Activated T-cell treated with anti-CD3 and anti-CD28 coated beads, Interleukin-2, amount 50 U/mL, for 72 hours (primary cell): ENCODE measurements at regions not wholly inside any gene's neighbourhood (a gene's known extent, or its start where the extent isn't known, plus 50 kb on each side); places are given as distances from the start of the nearest gene placed in this dataset.

ENCODE experiments used
- ATAC-seq, 2 donors: fragments of 150-1000 bp; cut with Tn5 transposase; replicated peaks in 1 of 2; 2 replicates each; pipeline ENCODE4 v1.10.0; 2021; ENCODE audit warnings: moderate library complexity in 2 of 2, mild to moderate bottlenecking in 1 of 2
- DNase-seq, 2 donors: peaks; one replicate each; pipeline ENCODE4 v3.0.0; 2021 to 2022; ENCODE audit warnings: mixed read lengths in 1 of 2
- H3K27ac Mint-ChIP-seq: one replicate; pipeline ENCODE4 v1.8.0; 2022; ENCODE audit warnings: mild to moderate bottlenecking, moderate library complexity, mixed read lengths
- H3K27me3 Mint-ChIP-seq: one replicate; pipeline ENCODE4 v1.8.0; 2022; ENCODE audit warnings: low read depth, mixed read lengths
- H3K36me3 Mint-ChIP-seq, 2 donors: one replicate each; pipeline ENCODE4 v1.8.0; 2022; ENCODE audit warnings: mixed read lengths in 2 of 2, mild to moderate bottlenecking in 1 of 2; ENCODE audit not compliant: insufficient read depth in 2 of 2
- H3K4me1 Mint-ChIP-seq: one replicate; pipeline ENCODE4 v1.8.0; 2022; ENCODE audit warnings: low read depth, mixed read lengths
- H3K4me3 Mint-ChIP-seq, 2 donors: one replicate each; pipeline ENCODE4 v1.8.0; 2022; ENCODE audit warnings: mild to moderate bottlenecking in 2 of 2, mixed read lengths in 2 of 2, moderate library complexity in 2 of 2
- H3K9me3 Mint-ChIP-seq, 2 donors: one replicate each; pipeline ENCODE4 v1.8.0; 2022; ENCODE audit warnings: mixed read lengths in 2 of 2

DNA sequence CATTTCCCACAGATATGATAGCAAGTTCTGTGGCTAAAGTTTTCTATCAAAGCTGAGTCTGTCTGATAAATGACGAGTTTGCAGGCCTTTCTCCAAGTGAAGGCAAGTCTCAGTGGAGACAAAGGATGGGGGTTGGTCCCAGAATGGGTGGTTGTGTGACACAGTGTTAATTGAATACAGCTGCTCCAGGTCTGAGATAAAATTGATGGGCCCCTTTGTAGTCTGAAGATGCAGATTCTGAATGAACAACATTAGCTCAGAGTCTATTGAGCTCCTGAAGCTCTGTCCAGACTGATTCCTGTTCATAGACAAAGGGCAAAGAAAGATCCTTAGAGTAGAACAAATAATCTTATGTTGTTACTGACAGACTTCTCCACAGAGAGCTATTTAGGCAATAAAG, 296.9 kb upstream of the CYRIA start:
- no peak overlapping the region for H3K27ac Mint-ChIP-seq
- H3K36me3 Mint-ChIP-seq = no peaks in the 10 kb centered on the region
- no peak overlapping the region for H3K4me3 Mint-ChIP-seq
- ATAC-seq = no peak
- H3K9me3 Mint-ChIP-seq = peaks cover 0 to 5% of the 10 kb centered on the region in 2 donors
- no peaks in the 10 kb centered on the region for H3K27me3 Mint-ChIP-seq
- DNase-seq = no peak
- H3K4me1 Mint-ChIP-seq = no peaks in the 10 kb centered on the region

DNA sequence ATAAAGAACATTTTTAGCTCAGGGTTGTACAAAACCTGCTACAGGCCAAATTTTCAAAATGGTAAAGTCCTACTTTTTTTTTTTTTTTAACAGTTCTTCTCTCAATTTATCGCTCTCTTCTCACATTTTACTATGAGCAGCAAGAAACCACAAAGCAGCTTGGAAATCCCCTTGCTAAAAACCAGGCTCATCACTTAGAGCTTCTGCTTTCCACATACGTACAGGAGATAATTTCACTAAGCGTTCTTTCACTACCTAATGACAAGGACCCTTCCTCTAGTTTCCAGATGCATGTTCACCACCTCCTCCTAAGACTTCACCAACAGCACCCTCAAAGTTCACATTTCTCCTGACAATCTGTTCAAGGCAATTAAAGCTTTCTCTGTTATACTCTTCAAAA, 294.9 kb upstream of the CYRIA start:
- no peak for DNase-seq
- H3K4me3 Mint-ChIP-seq = no peak overlapping the region
- H3K36me3 Mint-ChIP-seq = no peaks in the 10 kb centered on the region
- H3K4me1 Mint-ChIP-seq = no peaks in the 10 kb centered on the region
- no peaks in the 10 kb centered on the region for H3K27me3 Mint-ChIP-seq
- no peak for ATAC-seq
- peaks cover 2 to 5% of the 10 kb centered on the region in 2 donors for H3K9me3 Mint-ChIP-seq
- H3K27ac Mint-ChIP-seq = no peak overlapping the region

DNA sequence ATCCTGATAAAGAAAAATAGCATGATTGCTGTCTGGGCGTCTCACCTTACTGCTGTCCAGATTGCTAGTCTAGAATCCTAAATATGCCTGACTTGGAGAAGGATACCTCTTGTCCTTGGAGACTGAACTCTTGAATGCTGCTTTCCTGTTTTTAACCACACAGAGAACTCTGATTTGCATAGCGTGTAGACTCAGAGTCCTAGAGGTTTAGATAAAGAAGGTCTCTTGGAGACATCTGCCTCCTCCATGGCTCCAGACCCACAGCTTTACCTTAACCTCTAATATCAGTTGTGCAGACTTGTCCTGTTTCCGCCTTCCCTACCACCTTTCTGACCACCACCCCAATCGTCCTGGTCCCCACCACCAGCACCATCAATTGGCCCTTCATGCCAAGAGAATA, 292.6 kb upstream of the CYRIA start:
- ATAC-seq (no peak), DNase-seq (no peak)
- H3K27me3 Mint-ChIP-seq = no peaks in the 10 kb centered on the region
- H3K36me3 Mint-ChIP-seq = no peaks in the 10 kb centered on the region
- no peak overlapping the region for H3K27ac Mint-ChIP-seq
- H3K4me1 Mint-ChIP-seq = no peaks in the 10 kb centered on the region
- H3K4me3 Mint-ChIP-seq = no peak overlapping the region
- H3K9me3 Mint-ChIP-seq = peaks cover 2% of the 10 kb centered on the region in 2 donors

DNA sequence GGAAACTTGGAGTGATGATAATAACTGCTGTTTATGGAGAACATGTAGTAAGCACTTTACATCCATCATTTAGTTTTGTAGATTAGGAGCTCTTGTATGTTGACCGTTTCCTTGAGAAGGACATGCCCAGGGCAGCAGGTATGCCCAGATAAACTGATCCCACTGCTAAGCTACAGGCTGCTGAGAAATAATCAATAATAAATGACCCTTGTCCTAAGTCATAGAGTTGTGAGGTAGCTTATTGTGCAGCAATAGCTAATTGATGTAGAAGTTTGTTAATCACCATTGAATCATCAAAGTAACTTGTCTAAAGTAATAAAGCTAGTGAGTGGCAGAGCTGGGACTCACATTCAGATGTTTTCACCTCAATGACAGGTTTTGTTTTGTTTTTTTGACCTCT, 287.2 kb upstream of the CYRIA start:
- Mint-ChIP-seq H3K27me3 (no peaks in the 10 kb centered on the region), H3K27ac (no peak overlapping the region), H3K36me3 (no peaks in the 10 kb centered on the region), H3K4me3 (no peak overlapping the region), H3K9me3 (peaks cover 4 to 7% of the 10 kb centered on the region in 2 donors), H3K4me1 (no peaks in the 10 kb centered on the region)
- DNase-seq = no peak
- no peak for ATAC-seq

DNA sequence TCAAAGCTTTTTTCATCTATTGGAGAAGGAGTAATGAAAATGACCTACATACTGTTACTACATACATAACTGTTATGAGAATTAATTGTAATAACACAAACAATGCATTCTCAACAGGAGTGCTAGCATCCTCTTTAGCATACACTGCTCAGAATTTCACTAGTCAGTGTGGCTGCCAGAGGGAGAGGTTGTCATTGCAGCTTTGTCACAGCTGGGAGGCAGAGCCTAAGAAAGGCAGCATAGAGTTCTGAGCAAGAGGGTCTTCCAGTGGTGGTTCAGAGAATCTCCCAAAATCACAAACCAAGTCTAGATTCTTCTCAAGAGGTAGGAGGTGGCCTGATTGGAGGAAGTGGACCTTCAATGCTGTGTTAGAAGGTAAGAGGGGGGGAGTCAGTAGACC, 286.7 kb upstream of the CYRIA start:
- no peak for ATAC-seq
- no peak overlapping the region for H3K4me3 Mint-ChIP-seq
- H3K27ac Mint-ChIP-seq = no peak overlapping the region
- H3K27me3 Mint-ChIP-seq = no peaks in the 10 kb centered on the region
- H3K36me3 Mint-ChIP-seq = no peaks in the 10 kb centered on the region
- H3K9me3 Mint-ChIP-seq = peaks cover 6 to 8% of the 10 kb centered on the region in 2 donors
- H3K4me1 Mint-ChIP-seq = no peaks in the 10 kb centered on the region
- DNase-seq = no peak

DNA sequence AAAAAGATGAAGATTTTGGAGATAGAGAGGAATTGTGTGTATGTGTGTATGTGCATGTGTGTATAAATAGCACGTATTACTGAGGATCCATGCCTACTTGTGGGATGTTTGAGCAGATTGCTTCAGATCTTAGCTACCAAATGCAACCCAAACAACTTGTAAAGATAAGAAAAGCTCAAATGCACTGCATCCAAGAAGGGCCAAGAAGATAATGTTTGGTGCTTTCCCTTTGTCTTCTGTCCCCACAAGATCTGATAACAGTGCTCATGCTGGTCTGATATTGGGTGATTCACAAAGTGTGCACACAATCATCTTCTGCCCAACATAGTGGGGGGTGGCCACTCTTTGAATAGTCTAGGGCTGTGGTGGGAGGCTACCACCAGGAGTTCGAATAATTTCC, 284.8 kb upstream of the CYRIA start:
- ATAC-seq = no peak
- Mint-ChIP-seq H3K4me3 (no peak overlapping the region), H3K4me1 (no peaks in the 10 kb centered on the region), H3K9me3 (peaks cover 5 to 7% of the 10 kb centered on the region in 2 donors), H3K27ac (no peak overlapping the region), H3K27me3 (no peaks in the 10 kb centered on the region), H3K36me3 (no peaks in the 10 kb centered on the region)
- no peak for DNase-seq

DNA sequence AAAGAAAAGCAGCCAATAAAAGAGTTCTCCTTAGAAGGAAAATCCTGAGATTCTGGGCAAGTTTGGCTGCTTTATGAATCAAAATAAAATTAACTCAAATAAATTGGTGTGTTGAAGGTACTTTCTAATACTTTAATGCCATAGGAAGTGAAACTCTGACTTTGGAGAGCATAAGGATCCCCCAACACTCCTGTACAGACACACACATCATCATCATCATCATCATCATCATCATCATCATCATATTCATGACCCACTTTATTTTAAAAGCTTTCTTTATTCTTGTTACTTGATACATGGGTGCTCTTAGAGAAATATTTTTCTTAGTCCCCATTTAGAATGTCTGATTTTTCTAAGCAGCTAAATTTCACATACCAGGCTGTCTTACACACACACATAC, 283.1 kb upstream of the CYRIA start:
- H3K4me1 Mint-ChIP-seq = no peaks in the 10 kb centered on the region
- no peak for ATAC-seq
- H3K27me3 Mint-ChIP-seq = no peaks in the 10 kb centered on the region
- no peak for DNase-seq
- H3K4me3 Mint-ChIP-seq = no peak overlapping the region
- no peak overlapping the region for H3K27ac Mint-ChIP-seq
- no peaks in the 10 kb centered on the region for H3K36me3 Mint-ChIP-seq
- peaks cover 5 to 7% of the 10 kb centered on the region in 2 donors for H3K9me3 Mint-ChIP-seq

DNA sequence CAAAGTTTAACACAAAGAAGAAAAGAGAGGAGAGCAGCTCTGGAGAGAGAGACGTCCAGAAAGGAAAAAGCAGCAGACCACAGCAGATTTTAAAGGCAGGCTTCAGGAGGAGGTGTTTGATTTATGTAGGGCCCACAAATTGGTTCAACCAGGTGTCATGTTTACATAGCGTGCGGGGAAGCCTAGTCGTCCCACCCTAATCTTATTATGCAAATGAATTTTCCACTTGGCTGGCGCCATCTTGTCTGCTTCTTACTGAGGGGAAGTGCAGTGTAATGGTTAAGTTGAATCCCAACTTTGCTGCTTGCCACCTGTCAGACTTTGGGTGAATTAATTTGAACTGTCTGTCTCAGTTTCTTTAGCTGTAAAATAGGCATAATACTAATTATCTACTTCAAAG, 282.4 kb upstream of the CYRIA start:
- no peaks in the 10 kb centered on the region for H3K4me1 Mint-ChIP-seq
- no peaks in the 10 kb centered on the region for H3K36me3 Mint-ChIP-seq
- H3K27ac Mint-ChIP-seq = no peak overlapping the region
- H3K27me3 Mint-ChIP-seq = no peaks in the 10 kb centered on the region
- H3K9me3 Mint-ChIP-seq = peaks cover 5 to 7% of the 10 kb centered on the region in 2 donors
- ATAC-seq (no peak), DNase-seq (no peak)
- H3K4me3 Mint-ChIP-seq = no peak overlapping the region

DNA sequence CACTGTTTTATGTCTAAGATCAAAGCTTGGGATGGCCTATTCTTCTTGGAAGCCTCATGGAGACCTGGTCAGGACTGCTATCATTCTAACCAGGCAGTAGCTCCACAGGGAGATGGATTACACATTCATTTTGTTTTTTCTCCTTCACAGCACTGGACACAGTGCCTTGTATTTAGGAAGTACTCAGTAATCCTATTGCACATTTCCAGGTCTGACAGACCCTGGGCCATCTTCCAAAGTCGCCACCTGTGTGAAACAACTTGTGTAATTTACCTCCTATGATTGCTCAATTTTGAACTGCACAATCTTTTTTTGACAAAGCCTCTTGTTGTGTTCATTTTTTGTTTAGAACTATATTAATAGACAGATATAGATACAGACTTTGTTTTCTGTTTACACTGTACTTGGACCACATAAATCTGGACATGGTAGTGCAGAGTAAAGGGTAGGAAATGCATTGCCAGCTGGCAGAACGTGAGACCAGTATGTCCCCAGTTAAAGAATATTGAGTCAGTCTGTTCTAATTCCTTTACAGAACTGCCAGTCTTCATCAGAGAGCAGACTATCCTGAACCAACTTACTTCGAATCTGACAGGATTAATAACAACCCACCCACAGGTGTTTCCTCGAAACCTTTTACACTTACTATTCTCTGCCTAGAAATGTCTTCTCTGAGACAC, 277.8 kb upstream of the CYRIA start:
- ATAC-seq (no peak), DNase-seq (no peak)
- Mint-ChIP-seq H3K27ac (no peak overlapping the region), H3K4me1 (no peaks in the 10 kb centered on the region), H3K4me3 (no peak overlapping the region), H3K9me3 (peaks cover 7 to 9% of the 10 kb centered on the region in 2 donors), H3K27me3 (no peaks in the 10 kb centered on the region), H3K36me3 (no peaks in the 10 kb centered on the region)

DNA sequence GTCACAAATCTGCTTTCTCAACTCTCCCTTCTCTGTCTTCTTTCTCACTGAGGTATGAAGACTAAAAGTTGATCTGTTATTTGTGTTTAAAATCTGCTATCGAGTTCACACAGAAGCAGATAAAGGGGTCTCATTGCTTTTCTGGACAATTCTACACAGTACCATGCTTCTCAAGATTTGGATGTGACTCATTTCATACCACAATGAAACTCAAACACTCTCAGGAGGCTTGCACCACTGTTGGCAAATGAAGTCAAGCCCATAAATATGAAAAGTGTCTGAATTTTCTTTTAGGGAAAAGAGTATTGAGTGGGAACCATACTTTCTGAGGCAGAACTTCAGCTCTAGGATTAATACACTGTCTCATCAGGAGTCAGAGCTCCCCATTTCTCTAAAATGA, 274.6 kb upstream of the CYRIA start:
- Mint-ChIP-seq H3K9me3 (peaks cover 3 to 8% of the 10 kb centered on the region in 2 donors), H3K27ac (no peak overlapping the region), H3K4me1 (no peaks in the 10 kb centered on the region), H3K27me3 (no peaks in the 10 kb centered on the region), H3K36me3 (no peaks in the 10 kb centered on the region), H3K4me3 (no peak overlapping the region)
- ATAC-seq = no peak
- DNase-seq = no peak

DNA sequence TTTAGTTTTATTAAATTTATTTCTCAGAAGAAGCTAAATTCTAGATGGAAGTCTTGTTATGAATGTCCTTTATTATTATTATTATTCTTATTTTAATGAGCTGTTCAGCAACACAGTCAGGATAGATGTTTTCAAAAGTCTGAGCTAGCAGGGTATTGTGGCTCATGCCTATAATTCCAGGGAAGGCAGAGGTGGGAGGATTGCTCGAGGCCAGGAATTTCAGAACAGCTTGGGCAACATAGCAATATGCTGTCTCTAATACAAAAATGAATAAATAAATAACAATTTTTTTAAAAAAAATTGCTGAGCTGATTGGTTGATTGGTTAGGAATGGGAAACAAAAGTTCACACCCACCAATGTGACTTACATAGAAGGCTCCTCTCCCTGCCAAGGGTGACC, 274.1 kb upstream of the CYRIA start:
- H3K9me3 Mint-ChIP-seq = peaks cover 3 to 8% of the 10 kb centered on the region in 2 donors
- ATAC-seq (no peak), DNase-seq (no peak)
- no peak overlapping the region for H3K27ac Mint-ChIP-seq
- no peaks in the 10 kb centered on the region for H3K4me1 Mint-ChIP-seq
- H3K36me3 Mint-ChIP-seq = no peaks in the 10 kb centered on the region
- H3K27me3 Mint-ChIP-seq = no peaks in the 10 kb centered on the region
- H3K4me3 Mint-ChIP-seq = no peak overlapping the region

DNA sequence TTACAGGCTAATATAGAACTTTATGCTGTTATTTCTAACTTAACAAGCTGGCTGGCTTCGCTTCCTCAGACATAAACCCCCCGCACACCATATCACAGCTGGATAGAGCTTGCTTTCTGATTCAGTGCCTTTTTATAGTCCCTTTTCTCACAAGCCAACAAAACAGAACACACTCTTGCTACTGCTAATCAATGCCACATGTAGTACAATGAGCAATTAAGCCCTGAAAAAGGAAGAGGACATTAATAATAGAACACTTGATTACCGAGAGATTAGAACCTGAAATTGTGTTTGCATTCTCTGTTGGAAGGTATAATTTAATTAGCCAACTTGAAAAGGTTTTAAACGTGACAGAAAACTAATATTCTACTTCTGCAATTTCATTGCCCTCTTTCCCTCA, 267.7 kb upstream of the CYRIA start:
- Mint-ChIP-seq H3K27ac (no peak overlapping the region), H3K27me3 (no peaks in the 10 kb centered on the region)

DNA sequence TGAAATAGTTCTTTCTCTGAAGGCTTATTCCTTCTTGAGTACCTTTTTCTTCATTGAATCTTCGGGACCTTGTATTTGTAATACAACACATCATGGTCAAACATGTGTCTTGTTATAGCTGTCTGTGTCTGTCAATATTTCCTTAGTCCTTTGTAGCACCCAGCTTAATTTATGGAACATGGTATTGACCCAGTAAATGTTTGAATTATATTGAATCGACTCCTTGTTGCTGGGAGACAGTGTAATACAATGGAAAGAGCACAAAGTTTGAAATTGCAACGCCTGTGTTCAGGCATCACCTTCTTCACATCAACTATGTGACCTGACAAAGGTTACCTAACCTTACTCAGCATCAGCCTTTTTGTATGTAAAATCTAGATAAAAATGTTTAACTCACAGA, 267.2 kb upstream of the CYRIA start:
- H3K27ac Mint-ChIP-seq = no peak overlapping the region
- peaks cover 2 to 6% of the 10 kb centered on the region in 2 donors for H3K9me3 Mint-ChIP-seq
- H3K4me1 Mint-ChIP-seq = no peaks in the 10 kb centered on the region
- no peak overlapping the region for H3K4me3 Mint-ChIP-seq
- H3K36me3 Mint-ChIP-seq = no peaks in the 10 kb centered on the region
- no peak for ATAC-seq
- no peaks in the 10 kb centered on the region for H3K27me3 Mint-ChIP-seq
- DNase-seq = no peak

More for the DNA sequence above, 267.7 kb upstream of the CYRIA start:
- H3K4me1 Mint-ChIP-seq = no peaks in the 10 kb centered on the region
- no peak for DNase-seq
- H3K36me3 Mint-ChIP-seq = no peaks in the 10 kb centered on the region
- ATAC-seq = no peak
- H3K9me3 Mint-ChIP-seq = peaks cover 2 to 6% of the 10 kb centered on the region in 2 donors
- H3K4me3 Mint-ChIP-seq = no peak overlapping the region

DNA sequence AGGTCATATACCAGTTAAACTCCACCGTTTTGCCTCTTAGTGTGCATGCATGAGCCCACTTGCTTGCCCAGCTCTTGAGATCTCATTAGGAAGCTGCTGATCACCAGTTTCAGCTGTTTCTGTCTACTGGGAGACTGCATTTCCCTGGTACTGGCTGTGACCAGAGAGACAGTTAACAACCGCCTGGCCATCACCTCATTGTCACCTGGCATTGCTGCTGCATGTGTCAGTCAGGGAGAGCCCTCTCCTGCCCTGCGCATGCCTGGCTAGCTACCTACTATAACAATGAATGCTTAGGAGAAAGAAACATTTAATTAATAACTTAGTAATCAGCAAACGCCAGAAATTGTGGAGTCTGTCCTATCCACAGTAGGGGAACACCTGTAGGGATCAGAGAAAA, 265.8 kb upstream of the CYRIA start:
- Mint-ChIP-seq H3K9me3 (peaks cover 2 to 6% of the 10 kb centered on the region in 2 donors), H3K27ac (no peak overlapping the region), H3K4me1 (no peaks in the 10 kb centered on the region), H3K36me3 (no peaks in the 10 kb centered on the region), H3K27me3 (no peaks in the 10 kb centered on the region), H3K4me3 (no peak overlapping the region)
- ATAC-seq (no peak), DNase-seq (no peak)
